RWPE1 (cell line): ENCODE measurements at regions not wholly inside any gene's neighbourhood (a gene's known extent, or its start where the extent isn't known, plus 50 kb on each side); places are given as distances from the start of the nearest gene placed in this dataset.

Source experiments
- CTCF ChIA-PET: fragments of 350-600 bp; sonication (Branson Sonifier 250); formaldehyde crosslinking; extraction: SDS; loops from one replicate; lab custom pipeline; 2021; lab: Yijun Ruan, JAX
- POLR2A ChIA-PET: fragments of 400-600 bp; formaldehyde crosslinking; extraction: SDS; loops from one replicate; lab custom pipeline; 2020; ENCODE audit warnings: antibody characterized with exemption; ENCODE audit not compliant: low non-redundant PET; lab: Yijun Ruan, JAX
- DNase-seq: peaks from one replicate; pipeline ENCODE4 v3.0.0; 2012; ENCODE audit warnings: low spot score
- H3K27ac ChIP-seq: fragments of 450-650 bp; 2 replicates; pipeline ENCODE4 v1.5.1; 2017
- TF ChIP-seq, protein P1 (sequence below): fragments of 450-650 bp; conservative IDR thresholded peaks from 2 replicates; pipeline ENCODE4 v1.5.1; 2017; ENCODE audit warnings: low read depth, mild to moderate bottlenecking

DNA sequence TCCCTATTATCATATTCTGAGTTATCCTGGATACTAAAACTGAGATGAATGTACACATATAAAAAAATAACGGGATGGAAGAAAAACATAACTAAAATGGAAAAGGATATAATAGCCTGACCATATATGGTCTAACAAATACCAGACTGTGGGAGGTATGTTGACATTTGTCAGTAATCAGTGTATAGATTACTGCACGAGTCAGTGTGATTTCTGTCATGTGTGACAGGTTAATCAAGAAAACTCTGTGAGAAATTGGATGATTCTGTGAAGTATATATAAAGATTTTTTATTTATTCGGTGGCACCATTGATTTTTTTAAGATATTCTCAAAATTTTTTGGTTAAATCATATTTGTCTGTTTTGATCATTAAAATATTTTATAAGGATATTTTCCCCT lies 547.3 kb upstream of the B3GALT2 start:
- DNase-seq: no peak
- TF ChIP-seq, protein P1, sequence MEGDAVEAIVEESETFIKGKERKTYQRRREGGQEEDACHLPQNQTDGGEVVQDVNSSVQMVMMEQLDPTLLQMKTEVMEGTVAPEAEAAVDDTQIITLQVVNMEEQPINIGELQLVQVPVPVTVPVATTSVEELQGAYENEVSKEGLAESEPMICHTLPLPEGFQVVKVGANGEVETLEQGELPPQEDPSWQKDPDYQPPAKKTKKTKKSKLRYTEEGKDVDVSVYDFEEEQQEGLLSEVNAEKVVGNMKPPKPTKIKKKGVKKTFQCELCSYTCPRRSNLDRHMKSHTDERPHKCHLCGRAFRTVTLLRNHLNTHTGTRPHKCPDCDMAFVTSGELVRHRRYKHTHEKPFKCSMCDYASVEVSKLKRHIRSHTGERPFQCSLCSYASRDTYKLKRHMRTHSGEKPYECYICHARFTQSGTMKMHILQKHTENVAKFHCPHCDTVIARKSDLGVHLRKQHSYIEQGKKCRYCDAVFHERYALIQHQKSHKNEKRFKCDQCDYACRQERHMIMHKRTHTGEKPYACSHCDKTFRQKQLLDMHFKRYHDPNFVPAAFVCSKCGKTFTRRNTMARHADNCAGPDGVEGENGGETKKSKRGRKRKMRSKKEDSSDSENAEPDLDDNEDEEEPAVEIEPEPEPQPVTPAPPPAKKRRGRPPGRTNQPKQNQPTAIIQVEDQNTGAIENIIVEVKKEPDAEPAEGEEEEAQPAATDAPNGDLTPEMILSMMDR: no peak
- ChIA-PET POLR2A (no interaction called here), CTCF (no interaction called here)
- H3K27ac ChIP-seq: no peak overlapping the region

DNA sequence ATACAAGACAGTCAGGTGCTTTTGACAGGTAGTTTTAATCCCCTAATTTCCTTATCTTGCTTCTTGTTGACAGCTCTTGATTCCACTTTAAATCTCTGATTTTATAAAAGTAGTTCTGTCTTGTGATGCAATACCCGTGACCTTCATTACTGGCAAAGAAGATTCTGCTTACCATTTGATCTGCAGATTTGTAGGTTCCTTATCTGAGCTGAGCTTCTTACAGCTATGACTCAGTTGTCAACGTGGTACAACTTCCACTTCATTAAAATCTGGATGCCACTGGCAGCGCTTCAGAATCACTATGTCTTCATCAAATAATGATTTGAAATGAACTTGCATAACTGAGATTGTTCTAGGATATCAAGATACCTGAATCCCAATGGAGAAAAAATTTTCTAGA lies 543.6 kb upstream of the B3GALT2 start:
- ChIA-PET CTCF (no interaction called here), POLR2A (no interaction called here)
- DNase-seq: no peak
- TF ChIP-seq, protein P1: no peak
- H3K27ac ChIP-seq: no peak overlapping the region

DNA sequence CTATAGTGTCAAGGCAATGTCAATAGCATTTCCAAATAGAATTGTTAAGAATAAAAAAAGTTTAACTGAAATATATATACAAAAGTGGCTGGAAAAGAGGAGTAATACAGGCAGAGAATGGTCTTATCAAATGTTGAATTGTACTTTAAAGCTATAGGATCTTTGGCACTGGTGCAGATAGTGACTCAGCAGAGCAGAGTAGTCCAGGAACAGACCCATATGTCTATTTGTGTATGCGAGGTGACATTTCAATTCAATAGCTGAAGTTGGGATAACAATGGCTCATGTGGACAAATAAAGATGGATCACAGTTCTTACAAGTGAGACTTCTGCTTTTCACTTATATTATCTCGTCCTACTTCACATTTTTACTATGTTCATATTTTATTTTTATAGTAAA lies 543.0 kb upstream of the B3GALT2 start:
- TF ChIP-seq, protein P1: no peak
- DNase-seq: no peak
- no peak overlapping the region for H3K27ac ChIP-seq
- POLR2A ChIA-PET: no interaction called here
- CTCF ChIA-PET: no interaction called here

DNA sequence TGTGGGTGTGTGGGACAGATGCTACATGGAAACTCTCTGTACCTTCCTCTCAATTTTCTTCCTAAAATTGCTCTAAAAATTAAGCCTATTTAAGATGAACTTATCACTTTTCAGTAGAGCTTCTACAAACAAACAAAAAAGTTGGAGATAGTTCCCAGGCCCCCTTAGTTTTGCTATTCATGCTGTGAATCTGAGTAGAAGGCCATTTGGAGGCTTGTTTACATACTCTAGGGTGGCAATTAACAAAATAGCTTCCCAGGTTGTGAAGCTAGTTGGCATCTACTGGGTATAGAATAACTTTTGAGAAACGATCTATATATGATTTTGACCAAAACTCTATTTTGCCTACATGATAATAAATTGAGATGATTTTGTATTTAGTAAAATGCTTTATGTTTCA lies 541.4 kb upstream of the B3GALT2 start:
- no peak for DNase-seq
- POLR2A ChIA-PET: no interaction called here
- TF ChIP-seq, protein P1: no peak
- CTCF ChIA-PET: no interaction called here
- H3K27ac ChIP-seq: no peak overlapping the region

DNA sequence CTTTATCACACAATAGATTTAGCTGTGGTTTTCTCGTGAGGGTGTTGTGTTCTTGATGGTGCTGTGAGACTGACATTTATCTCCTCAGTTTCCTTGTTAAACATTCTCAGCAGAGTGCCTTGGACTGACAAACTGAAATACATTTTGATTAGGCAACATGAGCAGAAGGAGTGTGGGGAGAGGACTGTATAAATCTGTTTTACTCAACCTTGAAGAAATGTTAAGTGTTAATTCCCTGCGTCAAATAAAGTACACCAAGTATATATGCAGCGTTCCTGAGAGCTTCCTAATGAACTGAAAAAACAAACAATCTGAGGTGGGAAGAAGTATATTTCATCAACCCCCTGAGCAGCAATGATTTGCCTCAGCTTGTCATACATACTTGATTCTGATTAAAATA lies 540.3 kb upstream of the B3GALT2 start:
- DNase-seq: no peak
- ChIA-PET POLR2A (no interaction called here), CTCF (no interaction called here)
- TF ChIP-seq, protein P1: no peak
- H3K27ac ChIP-seq: no peak overlapping the region

DNA sequence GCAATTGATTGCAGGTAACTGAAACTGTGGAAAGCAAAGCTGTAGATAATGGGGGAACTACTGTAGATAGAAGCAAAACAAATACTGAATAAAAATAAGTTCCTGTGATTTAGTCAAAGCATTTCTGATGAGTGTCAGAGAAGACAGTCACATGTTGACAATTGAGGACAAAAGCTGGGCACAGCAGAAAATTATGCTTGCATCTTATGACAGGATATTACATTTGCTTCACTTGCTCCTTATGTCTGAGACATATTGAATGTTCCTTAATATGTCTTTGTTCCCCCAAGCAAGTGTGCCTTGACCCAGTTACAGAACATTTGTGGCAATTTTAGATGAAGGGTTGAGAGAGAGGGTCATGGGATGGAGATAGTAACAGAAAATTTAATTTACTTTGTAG lies 526.0 kb upstream of the B3GALT2 start:
- no peak for DNase-seq
- ChIA-PET POLR2A (no interaction called here), CTCF (no interaction called here)
- TF ChIP-seq, protein P1: no peak
- no peak overlapping the region for H3K27ac ChIP-seq

DNA sequence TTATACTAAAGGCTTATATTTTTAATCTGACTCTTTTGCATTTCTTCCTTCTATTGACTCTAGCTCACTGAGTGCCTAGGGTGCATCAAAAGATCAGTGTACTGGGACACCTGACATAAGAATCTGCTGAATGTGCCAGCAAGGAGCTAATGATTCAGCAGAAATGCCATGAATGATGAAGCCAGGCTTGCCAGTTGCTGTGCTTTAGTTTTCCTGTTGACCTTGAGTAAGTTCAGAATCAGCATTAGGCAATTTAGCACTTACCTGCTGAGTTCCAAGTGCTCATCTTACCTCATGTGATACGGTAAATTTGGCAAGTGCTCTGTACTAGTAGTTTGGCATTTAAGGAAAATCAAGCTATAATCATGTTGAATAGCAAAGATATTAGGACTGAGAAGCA lies 523.2 kb upstream of the B3GALT2 start:
- TF ChIP-seq, protein P1: no peak
- CTCF ChIA-PET: no interaction called here
- H3K27ac ChIP-seq: no peak overlapping the region
- POLR2A ChIA-PET: no interaction called here
- no peak for DNase-seq
